Activated effector memory CD4-positive, alpha-beta T cell treated with anti-CD3 and anti-CD28 coated beads, Interleukin-2, amount 50 U/mL, for 16 hours (primary cell): ENCODE measurements at regions not wholly inside any gene's neighbourhood (a gene's known extent, or its start where the extent isn't known, plus 50 kb on each side); places are given as distances from the start of the nearest gene placed in this dataset.
"Not testable (repeated sequence)": the region's sequence is repeated elsewhere in the genome, so short reads cannot be mapped to it uniquely, and the experiment has no call there.

Source experiments
- DNase-seq: peaks from one replicate; pipeline ENCODE4 v3.0.0-alpha.2; 2020

DNA sequence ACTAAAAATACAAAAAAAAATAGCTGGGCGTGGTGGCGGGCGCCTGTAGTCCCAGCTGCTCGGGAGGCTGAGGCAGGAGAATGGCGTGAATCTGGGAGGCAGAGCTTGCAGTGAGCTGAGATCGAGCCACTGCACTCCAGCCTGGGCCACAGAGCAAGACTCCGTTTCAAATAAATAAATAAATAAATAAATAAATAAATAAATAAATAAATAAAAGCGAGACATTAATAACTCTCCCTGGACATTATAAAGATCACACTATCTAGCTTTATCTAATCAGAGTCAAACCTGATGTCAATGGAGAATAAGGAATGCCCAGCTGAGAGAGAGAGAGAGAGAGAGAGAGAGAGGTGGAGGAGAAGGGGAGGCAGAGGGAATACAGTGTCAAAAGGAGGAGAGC, 476.2 kb downstream of the FBXO15 start:
- not testable (repeated sequence) for DNase-seq

DNA sequence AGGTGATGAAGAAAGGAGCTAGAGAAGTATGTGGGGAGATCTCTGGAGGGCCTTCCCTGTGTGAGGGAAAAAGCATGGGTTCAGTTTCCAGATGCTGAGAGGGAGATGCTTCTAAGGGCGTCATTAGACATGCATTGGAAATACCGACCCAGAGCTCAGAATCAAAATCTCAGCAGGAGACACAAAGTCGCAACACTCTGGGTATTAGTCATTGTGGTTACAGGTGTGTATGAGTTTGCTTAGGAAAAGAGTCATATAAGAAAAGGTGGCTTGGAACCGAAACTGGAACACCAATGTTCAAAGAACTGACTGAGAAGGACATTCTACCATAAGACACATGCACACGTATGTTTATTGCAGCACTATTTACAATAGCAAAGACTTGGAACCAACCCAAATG, 477.1 kb downstream of the FBXO15 start:
- no peak for DNase-seq

GRCh38 chr18:73670039-73670438, 477.6 kb downstream of the FBXO15 start:
- no peak for DNase-seq

- DNase-seq = no peak
These were observed 478.3 kb downstream of the FBXO15 start for GRCh38 chr18:73669297-73669696.

- no peak for DNase-seq
These were observed 479.6 kb downstream of the FBXO15 start for GRCh38 chr18:73668051-73668450.

- DNase-seq = no peak
These were observed 480.9 kb downstream of the FBXO15 start for GRCh38 chr18:73666772-73667171.

DNA sequence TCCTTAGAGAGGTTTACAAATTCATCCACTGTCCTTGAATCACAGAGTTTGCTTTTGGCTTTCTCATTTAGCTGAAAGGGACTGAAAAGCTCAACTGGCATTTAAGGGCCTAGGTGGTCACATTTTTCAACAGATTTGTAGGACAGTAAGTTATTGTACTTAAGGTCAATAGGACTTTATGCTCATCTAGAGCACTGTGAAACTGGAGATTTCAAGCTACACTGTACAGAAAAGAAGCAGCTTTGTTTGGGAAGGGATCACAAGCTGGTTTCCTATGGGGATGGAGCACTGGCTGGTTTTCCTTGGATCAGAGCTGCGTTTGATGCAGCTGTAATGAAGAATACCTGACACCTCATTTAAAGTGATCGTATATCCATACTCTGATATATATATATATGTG, 482.7 kb downstream of the FBXO15 start:
- no peak for DNase-seq

DNA sequence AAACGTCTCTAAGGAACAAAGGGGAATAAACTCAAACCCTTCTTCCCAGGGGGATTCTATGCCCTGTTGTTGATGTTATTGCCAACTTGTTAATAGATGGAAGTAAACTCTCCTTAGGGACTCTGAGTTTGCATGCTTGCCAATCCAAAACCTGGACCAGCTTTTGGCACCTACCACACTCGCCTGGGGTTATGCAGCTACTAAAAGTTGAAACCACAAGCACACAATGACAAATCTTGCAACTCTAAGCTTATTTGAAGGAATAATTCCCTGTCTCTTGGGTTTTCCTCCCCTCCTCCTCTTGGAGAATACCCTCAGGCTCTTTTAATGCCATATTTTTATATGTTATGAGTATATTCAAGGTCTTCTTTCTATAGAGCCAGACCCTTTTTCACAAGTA, 484.1 kb downstream of the FBXO15 start:
- DNase-seq = no peak

GRCh38 chr18:73662421-73662820, 485.2 kb downstream of the FBXO15 start:
- no peak for DNase-seq

GRCh38 chr18:73660931-73661856, 486.4 kb downstream of the FBXO15 start:
- DNase-seq = no peak

- DNase-seq = no peak
These were observed 490.9 kb downstream of the FBXO15 start for GRCh38 chr18:73656691-73657090.

DNA sequence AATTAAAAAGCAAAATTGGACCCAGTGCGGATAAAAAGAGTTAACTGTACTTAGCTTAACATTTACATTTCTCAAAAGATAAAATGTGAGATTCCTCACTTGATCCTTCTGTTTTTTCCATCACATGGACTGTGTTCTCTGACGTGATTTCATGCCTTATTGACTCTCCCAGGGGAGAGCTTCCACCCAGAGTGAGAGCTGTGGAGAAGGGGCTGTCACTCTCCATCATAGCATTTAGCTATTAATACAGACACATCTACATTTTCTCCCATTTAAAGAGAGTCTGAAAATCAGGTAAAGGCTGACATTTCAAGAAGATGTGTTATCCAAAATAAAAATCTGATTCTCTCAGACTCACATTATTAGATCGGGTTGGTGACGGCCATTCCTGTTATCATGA, 493.8 kb downstream of the FBXO15 start:
- no peak for DNase-seq

DNA sequence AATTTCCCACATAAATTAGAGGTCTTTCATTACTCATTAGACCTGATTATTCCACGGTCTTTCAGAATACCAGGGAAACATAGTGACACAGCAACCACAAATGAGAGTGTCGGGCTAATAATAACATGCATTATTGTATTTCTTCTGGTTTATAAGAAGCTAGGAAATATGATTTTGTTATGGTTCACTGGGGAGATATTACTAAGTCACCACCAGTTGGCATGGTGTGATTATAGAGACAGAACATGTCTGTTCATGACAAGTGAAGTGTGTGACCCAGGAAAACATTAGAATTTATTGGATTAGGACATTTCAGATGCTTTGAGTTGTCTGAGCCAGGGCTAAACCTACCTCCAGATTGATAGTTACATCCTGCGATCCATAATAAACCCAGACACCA, 494.4 kb downstream of the FBXO15 start:
- no peak for DNase-seq

- DNase-seq = no peak
These were observed 500.2 kb downstream of the FBXO15 start for GRCh38 chr18:73647391-73647790.

DNA sequence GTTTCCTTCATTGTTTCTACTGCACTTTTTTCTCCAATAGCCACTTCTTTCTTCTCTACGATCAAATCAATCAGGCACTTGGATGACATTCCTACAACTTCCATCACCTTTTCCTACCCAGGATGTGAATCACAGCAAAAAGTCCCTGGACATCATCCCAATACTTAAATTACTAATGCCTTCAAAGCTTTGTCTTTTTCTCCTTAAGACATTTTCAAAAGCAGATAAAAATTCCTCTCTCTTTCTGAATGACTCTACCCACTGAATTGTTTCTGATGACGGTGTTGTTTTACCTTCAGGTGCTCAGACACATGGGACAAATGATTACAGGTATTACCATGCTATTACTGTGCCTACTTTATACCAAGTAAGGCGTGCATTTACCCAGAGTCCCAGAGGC, 500.9 kb downstream of the FBXO15 start:
- no peak for DNase-seq

DNA sequence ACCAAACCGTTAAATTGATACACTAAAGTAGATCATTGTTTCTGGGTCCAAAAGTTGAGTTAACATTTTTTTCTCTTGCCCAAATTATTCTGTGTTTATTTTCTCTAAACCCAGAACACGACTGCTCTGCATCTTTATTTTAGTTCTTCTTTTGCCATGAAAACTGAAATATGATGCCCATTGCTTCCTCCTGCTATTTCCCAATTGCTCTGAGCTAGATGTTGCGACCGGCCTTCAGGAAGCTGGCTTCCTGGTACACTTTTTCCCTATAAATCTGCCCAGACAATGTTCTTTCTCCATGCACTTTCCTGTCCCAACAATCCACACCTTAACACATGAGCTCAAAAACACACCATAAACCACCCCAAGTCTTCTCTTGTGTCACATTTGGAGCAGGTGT, 501.4 kb downstream of the FBXO15 start:
- DNase-seq = no peak

GRCh38 chr18:73645160-73645715, 502.4 kb downstream of the FBXO15 start:
- DNase-seq = no peak

DNA sequence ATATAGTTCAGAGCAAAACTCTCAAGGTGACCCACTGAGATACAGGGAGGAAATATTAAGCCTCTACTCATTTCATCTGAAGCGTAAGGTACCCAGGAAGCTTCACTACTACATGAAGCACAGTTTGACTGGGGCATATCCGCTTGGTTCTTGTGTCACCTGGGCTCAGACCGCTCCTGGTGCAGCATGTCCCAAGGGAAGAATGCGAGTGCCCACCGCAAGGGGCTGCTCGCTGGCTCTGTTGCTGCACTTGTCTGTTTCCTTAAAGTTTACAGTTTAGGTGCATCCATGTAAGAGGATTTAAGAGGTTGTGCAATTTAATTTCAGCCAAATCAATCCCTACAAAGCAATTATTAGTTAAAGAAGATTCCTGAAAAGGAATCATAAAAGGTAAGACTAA, 507.8 kb downstream of the FBXO15 start:
- no peak for DNase-seq

DNA sequence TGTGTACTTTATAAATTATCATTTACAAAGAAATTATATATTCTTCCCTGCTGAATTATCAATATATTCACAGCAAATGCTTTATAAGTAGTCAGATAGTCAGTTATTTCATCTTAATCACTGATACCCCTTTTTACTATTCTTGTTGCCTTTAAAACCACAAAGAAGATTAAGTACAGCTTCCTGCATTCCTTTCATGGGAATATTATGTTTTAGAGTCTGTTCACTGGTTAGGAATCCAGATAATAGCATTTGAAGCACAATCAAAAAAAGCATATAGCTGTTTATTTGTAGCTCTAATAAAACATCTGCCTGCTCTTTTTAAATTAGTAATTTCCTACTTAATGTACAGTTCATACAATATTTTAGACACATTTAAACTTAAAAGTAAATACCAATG, 508.9 kb downstream of the FBXO15 start:
- no peak for DNase-seq

DNA sequence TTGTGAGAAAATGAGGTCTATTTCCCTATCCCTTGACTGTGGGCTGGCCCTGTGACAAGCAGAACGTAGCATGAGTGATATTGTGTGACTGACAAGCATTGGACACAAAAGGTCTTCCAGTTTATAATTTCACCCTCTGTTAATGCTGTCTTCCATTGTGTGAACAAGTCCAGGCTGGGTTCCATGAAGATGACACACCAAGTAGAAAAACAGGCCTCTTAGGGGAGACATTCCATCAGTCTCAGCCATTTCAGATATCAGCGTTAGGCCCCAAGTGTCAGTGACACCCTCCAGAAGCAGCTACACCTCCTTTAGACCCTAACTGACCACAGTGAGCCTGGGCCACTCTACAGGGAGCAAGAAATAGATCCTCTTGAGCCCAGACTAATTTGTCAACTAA, 511.3 kb downstream of the FBXO15 start:
- DNase-seq = no peak

DNA sequence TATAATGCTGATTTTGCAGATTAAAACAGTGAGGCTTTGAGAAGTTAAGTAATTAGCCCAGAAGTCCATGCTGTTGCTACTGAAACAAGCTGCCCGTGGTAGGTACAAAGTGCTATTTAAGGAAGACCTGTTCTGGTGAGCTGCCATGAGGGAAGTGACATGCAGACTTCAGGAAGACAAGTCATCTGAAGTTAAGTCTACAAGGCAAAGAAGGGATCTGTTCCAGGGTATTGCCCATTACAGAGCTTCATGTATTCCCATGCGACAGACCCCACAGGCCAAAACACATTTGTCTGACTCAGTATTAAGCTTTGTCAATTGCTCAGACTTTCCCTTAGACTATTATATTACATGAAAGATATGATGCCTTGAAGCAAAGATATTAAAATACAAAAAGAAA, 520.8 kb downstream of the FBXO15 start:
- DNase-seq = no peak

- no peak for DNase-seq
These were observed 521.4 kb downstream of the FBXO15 start for GRCh38 chr18:73626221-73626620.

DNA sequence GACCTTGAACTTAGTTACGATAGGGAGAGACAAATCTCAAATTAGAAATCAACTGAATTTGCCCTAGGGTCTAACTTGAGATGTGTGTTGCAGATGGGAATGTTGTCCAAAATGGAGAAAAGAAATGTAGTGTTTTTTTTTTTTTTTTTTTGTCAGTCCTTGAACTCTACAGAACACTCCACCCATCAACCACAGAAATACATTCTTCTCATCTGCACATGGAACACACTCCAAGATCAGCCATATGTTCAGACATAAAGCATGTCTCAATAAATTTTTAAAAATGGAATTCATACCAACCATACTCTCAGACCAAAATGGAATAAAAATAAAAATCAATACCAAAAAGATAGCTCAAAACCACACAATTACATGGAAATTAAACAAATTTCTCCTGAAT, 526.5 kb downstream of the FBXO15 start:
- DNase-seq = no peak

DNA sequence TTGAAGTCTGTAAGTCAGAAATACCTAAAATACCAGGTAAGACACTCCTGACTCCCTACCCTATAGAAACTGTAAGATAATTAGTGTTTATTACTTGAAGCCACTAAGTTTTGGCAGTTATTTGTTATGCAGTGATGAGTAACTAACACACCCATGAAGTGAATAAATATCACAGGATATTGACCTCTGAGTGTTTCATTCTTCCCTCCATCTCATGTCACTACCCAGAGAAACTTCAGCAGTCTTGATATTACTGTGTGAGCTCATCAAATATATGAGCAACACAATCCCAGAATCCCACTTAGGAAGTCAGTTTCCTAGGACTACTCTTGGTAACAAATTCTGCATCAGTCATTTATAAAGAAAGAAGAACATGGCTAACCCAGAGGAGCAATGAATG, 529.7 kb downstream of the FBXO15 start:
- no peak for DNase-seq

DNA sequence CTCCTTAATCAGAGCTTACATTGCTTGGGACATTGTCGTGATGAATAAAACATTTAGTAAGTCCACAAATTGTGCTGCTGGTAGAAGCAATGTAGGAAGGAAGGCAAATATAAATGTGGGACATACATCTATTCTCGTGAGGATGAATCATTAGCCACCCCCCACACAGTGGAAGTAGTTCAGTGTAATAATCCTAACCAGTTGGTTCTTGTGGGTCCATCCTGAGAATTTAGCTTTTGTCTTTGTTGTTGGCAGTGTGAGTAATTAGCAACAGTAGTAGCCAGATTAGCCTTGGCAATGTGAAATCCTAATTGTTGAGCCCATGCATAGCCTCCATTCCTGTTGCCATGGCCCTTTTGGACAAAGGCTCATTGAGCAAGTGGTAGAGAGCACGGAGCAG, 532.1 kb downstream of the FBXO15 start:
- DNase-seq = no peak
